HG02885 (cell line): ENCODE measurements at regions not wholly inside any gene's neighbourhood (a gene's known extent, or its start where the extent isn't known, plus 50 kb on each side); places are given as distances from the start of the nearest gene placed in this dataset.
A peak's percentile ranks its signal among the peaks of the same experiment; 100 is the strongest.

Source experiments
- ATAC-seq: cut with Tn5 transposase; IDR thresholded peaks from one replicate; pipeline ENCODE4 v1.9.1; 2021; ENCODE audit warnings: mild to moderate bottlenecking; ENCODE audit not compliant: unreplicated experiment, poor library complexity

- no peak for ATAC-seq
Measured at GRCh38 chr6:18335948-18336347, 51.2 kb upstream of the RNF144B start.

GRCh38 chr6:18334251-18334650 is 52.9 kb upstream of the RNF144B start:
- ATAC-seq = no peak

- no peak for ATAC-seq
Measured at GRCh38 chr6:18330548-18331081, 56.5 kb upstream of the RNF144B start.

- ATAC-seq = no peak
Measured at GRCh38 chr6:18329776-18330175, 57.4 kb upstream of the RNF144B start.

GRCh38 chr6:18328540-18328939 is 58.6 kb upstream of the RNF144B start:
- no peak for ATAC-seq

- no peak for ATAC-seq
Measured at GRCh38 chr6:18328070-18328469, 59.1 kb upstream of the RNF144B start.

GRCh38 chr6:18327626-18328025 is 59.5 kb upstream of the RNF144B start:
- peak; percentile 49 for ATAC-seq

GRCh38 chr6:18326980-18327379 is 60.2 kb upstream of the RNF144B start:
- no peak for ATAC-seq

- no peak for ATAC-seq
Measured at GRCh38 chr6:18326001-18326400, 61.1 kb upstream of the RNF144B start.

- no peak for ATAC-seq
Measured at GRCh38 chr6:18324706-18325042, 60.3 kb upstream of the DEK start.

- peak; percentile 58 for ATAC-seq
Measured at GRCh38 chr6:18323935-18324705, 59.8 kb upstream of the DEK start.

- ATAC-seq = no peak
Measured at GRCh38 chr6:18317850-18318249, 53.5 kb upstream of the DEK start.

GRCh38 chr6:18314317-18314997 is 50.1 kb upstream of the DEK start:
- ATAC-seq = no peak
